ENCODE measurements at regions not wholly inside any gene's neighbourhood (a gene's known extent, or its start where the extent isn't known, plus 50 kb on each side); places are given as distances from the start of the nearest gene placed in this dataset.

- Histone ChIP-seq H3K79me1 (replicated peaks; ENCODE audit: low read length, poor library complexity, severe bottlenecking) (no peaks in the 10 kb centered on the region), H3K27me3 (ENCODE audit: control insufficient read depth in 1 of 2, insufficient read depth in 1 of 2, low read length in 2 of 2) (peaks cover 0 to 8% of the 10 kb centered on the region in 2 experiments), H2BK5ac (ENCODE audit: low read depth, low read length, poor library complexity, severe bottlenecking) (no peak overlapping the region), H3K27ac (ENCODE audit: low read length, poor library complexity, severe bottlenecking) (no peak overlapping the region), H2BK120ac (ENCODE audit: low read depth, low read length) (no peak overlapping the region), H2BK15ac (ENCODE audit: low read depth, poor library complexity, severe bottlenecking) (no peak overlapping the region), H3K9ac (ENCODE audit: low read length) (no peak overlapping the region), H2AK5ac (ENCODE audit: low read length, severe bottlenecking) (no peak overlapping the region), H3K18ac (ENCODE audit: low read depth in 1 of 2, low read length in 2 of 2) (no peak overlapping the region), H3K4me3 (ENCODE audit: insufficient read depth in 1 of 2, low read depth in 1 of 2, low read length in 2 of 2) (no peak overlapping the region), H3K4me1 (ENCODE audit: control insufficient read depth, insufficient read depth, low read depth, low read length) (peaks cover 10% of the 10 kb centered on the region), H2BK12ac (ENCODE audit: low read length in 2 of 2) (no peak overlapping the region), H3K4me2 (ENCODE audit: low read length, poor library complexity, severe bottlenecking) (no peak overlapping the region), H4K8ac (ENCODE audit: low read length) (no peak overlapping the region), H2AFZ (ENCODE audit: low read depth, low read length) (no peak overlapping the region), H3K9me3 (ENCODE audit: control insufficient read depth, low read length) (no peaks in the 10 kb centered on the region), H3K14ac (ENCODE audit: low read length in 2 of 2) (no peak overlapping the region), H4K91ac (ENCODE audit: low read length) (no peak overlapping the region), H3K4ac (ENCODE audit: low read depth in 1 of 2, low read length in 2 of 2) (no peak overlapping the region), H3K36me3 (ENCODE audit: control insufficient read depth in 1 of 2, insufficient read depth in 2 of 2, low read depth in 1 of 2, low read length in 2 of 2) (no peaks in the 10 kb centered on the region), H3K23ac (ENCODE audit: low read length in 2 of 2) (no peak overlapping the region)
- DNase-seq, result no peak
- WGBS, result 95% methylated on average over 7 of the region's 7 CpGs
Measured at GRCh38 chr13:40176242-40176641, 490.2 kb downstream of the FOXO1 start.

DNA sequence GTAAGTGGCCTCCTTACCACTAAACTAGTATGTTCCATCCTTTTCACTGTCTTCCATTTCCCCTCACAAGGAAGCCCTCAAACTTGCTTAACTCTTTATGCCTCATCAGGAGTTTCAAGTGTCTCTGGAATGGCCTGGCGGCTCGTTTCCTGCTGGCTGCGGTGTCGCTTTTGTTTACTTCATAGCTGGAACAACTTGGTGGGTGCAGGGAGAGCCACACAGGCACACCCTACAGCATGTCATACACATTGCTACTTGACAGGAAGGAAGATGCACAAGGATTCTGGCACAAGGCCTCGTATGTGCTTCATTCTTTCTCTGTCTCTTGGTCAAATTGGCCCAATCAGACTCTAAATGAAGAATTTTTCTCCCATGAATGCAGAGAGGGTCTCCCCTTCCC is 488.3 kb downstream of the FOXO1 start:
- Histone ChIP-seq H3K36me3 (ENCODE audit: control insufficient read depth in 1 of 2, insufficient read depth in 2 of 2, low read depth in 1 of 2, low read length in 2 of 2) (no peaks in the 10 kb centered on the region), H3K9ac (ENCODE audit: low read length) (no peak overlapping the region), H3K4ac (ENCODE audit: low read depth in 1 of 2, low read length in 2 of 2) (no peak overlapping the region), H3K4me2 (ENCODE audit: low read length, poor library complexity, severe bottlenecking) (no peak overlapping the region), H2BK120ac (ENCODE audit: low read depth, low read length) (no peak overlapping the region), H3K9me3 (ENCODE audit: control insufficient read depth, low read length) (no peaks in the 10 kb centered on the region), H4K8ac (ENCODE audit: low read length) (no peak overlapping the region), H3K4me1 (ENCODE audit: control insufficient read depth, insufficient read depth, low read depth, low read length) (peaks cover 5% of the 10 kb centered on the region), H3K4me3 (ENCODE audit: insufficient read depth in 1 of 2, low read depth in 1 of 2, low read length in 2 of 2) (no peak overlapping the region), H3K18ac (ENCODE audit: low read depth in 1 of 2, low read length in 2 of 2) (peak overlapping the region in 1 of 2 experiments; percentile 67), H4K91ac (ENCODE audit: low read length) (no peak overlapping the region), H2BK12ac (ENCODE audit: low read length in 2 of 2) (peak overlapping the region in 1 of 2 experiments; percentile 37), H3K27ac (ENCODE audit: low read length, poor library complexity, severe bottlenecking) (no peak overlapping the region), H3K23ac (ENCODE audit: low read length in 2 of 2) (no peak overlapping the region), H3K27me3 (ENCODE audit: control insufficient read depth in 1 of 2, insufficient read depth in 1 of 2, low read length in 2 of 2) (no peaks in the 10 kb centered on the region), H3K14ac (ENCODE audit: low read length in 2 of 2) (no peak overlapping the region), H2AFZ (ENCODE audit: low read depth, low read length) (no peak overlapping the region), H2AK5ac (ENCODE audit: low read length, severe bottlenecking) (no peak overlapping the region), H2BK5ac (ENCODE audit: low read depth, low read length, poor library complexity, severe bottlenecking) (no peak overlapping the region), H2BK15ac (ENCODE audit: low read depth, poor library complexity, severe bottlenecking) (no peak overlapping the region), H3K79me1 (replicated peaks; ENCODE audit: low read length, poor library complexity, severe bottlenecking) (no peaks in the 10 kb centered on the region)
- DNase-seq, result peak; percentile 64
- 8% methylated on average over 5 of the region's 5 CpGs for WGBS

- H3K4me3 ChIP-seq (ENCODE audit: insufficient read depth in 1 of 2, low read depth in 1 of 2, low read length in 2 of 2), result no peak overlapping the region
- no peak overlapping the region for H3K14ac ChIP-seq (ENCODE audit: low read length in 2 of 2)
- no peaks in the 10 kb centered on the region for H3K27me3 ChIP-seq (ENCODE audit: control insufficient read depth in 1 of 2, insufficient read depth in 1 of 2, low read length in 2 of 2)
- H3K9ac ChIP-seq (ENCODE audit: low read length), result no peak overlapping the region
- no peaks in the 10 kb centered on the region for H3K9me3 ChIP-seq (ENCODE audit: control insufficient read depth, low read length)
- no peak for DNase-seq
- H3K79me1 ChIP-seq (replicated peaks; ENCODE audit: low read length, poor library complexity, severe bottlenecking), result no peaks in the 10 kb centered on the region
- no peak overlapping the region for H4K8ac ChIP-seq (ENCODE audit: low read length)
- no peak overlapping the region for H2BK15ac ChIP-seq (ENCODE audit: low read depth, poor library complexity, severe bottlenecking)
- no peak overlapping the region for H2BK5ac ChIP-seq (ENCODE audit: low read depth, low read length, poor library complexity, severe bottlenecking)
- H2AFZ ChIP-seq (ENCODE audit: low read depth, low read length), result no peak overlapping the region
- H2AK5ac ChIP-seq (ENCODE audit: low read length, severe bottlenecking), result peak overlapping the region; percentile 44
- no peak overlapping the region for H3K23ac ChIP-seq (ENCODE audit: low read length in 2 of 2)
- H4K91ac ChIP-seq (ENCODE audit: low read length), result no peak overlapping the region
- peaks cover 5% of the 10 kb centered on the region for H3K4me1 ChIP-seq (ENCODE audit: control insufficient read depth, insufficient read depth, low read depth, low read length)
- H3K36me3 ChIP-seq (ENCODE audit: control insufficient read depth in 1 of 2, insufficient read depth in 2 of 2, low read depth in 1 of 2, low read length in 2 of 2), result no peaks in the 10 kb centered on the region
- no peak overlapping the region for H3K18ac ChIP-seq (ENCODE audit: low read depth in 1 of 2, low read length in 2 of 2)
- H2BK12ac ChIP-seq (ENCODE audit: low read length in 2 of 2), result no peak overlapping the region
- H2BK120ac ChIP-seq (ENCODE audit: low read depth, low read length), result no peak overlapping the region
- 100% methylated on average over 2 of the region's 3 CpGs for WGBS
- no peak overlapping the region for H3K4ac ChIP-seq (ENCODE audit: low read depth in 1 of 2, low read length in 2 of 2)
- no peak overlapping the region for H3K4me2 ChIP-seq (ENCODE audit: low read length, poor library complexity, severe bottlenecking)
- H3K27ac ChIP-seq (ENCODE audit: low read length, poor library complexity, severe bottlenecking), result peak overlapping the region; percentile 8
Measured at GRCh38 chr13:40179445-40180281, 486.8 kb downstream of the FOXO1 start.

GRCh38 chr13:40180776-40181175 is 485.7 kb downstream of the FOXO1 start:
- Histone ChIP-seq H2BK5ac (ENCODE audit: low read depth, low read length, poor library complexity, severe bottlenecking) (no peak overlapping the region), H3K9ac (ENCODE audit: low read length) (no peak overlapping the region), H2BK12ac (ENCODE audit: low read length in 2 of 2) (no peak overlapping the region), H2BK120ac (ENCODE audit: low read depth, low read length) (peak overlapping the region; percentile 46), H4K8ac (ENCODE audit: low read length) (no peak overlapping the region), H3K27ac (ENCODE audit: low read length, poor library complexity, severe bottlenecking) (no peak overlapping the region), H2BK15ac (ENCODE audit: low read depth, poor library complexity, severe bottlenecking) (no peak overlapping the region), H3K14ac (ENCODE audit: low read length in 2 of 2) (no peak overlapping the region), H3K18ac (ENCODE audit: low read depth in 1 of 2, low read length in 2 of 2) (no peak overlapping the region), H3K9me3 (ENCODE audit: control insufficient read depth, low read length) (no peaks in the 10 kb centered on the region), H3K4ac (ENCODE audit: low read depth in 1 of 2, low read length in 2 of 2) (no peak overlapping the region), H3K27me3 (ENCODE audit: control insufficient read depth in 1 of 2, insufficient read depth in 1 of 2, low read length in 2 of 2) (no peaks in the 10 kb centered on the region), H3K79me1 (replicated peaks; ENCODE audit: low read length, poor library complexity, severe bottlenecking) (no peaks in the 10 kb centered on the region), H3K23ac (ENCODE audit: low read length in 2 of 2) (no peak overlapping the region), H2AK5ac (ENCODE audit: low read length, severe bottlenecking) (no peak overlapping the region), H3K36me3 (ENCODE audit: control insufficient read depth in 1 of 2, insufficient read depth in 2 of 2, low read depth in 1 of 2, low read length in 2 of 2) (no peaks in the 10 kb centered on the region), H3K4me3 (ENCODE audit: insufficient read depth in 1 of 2, low read depth in 1 of 2, low read length in 2 of 2) (no peak overlapping the region), H3K4me1 (ENCODE audit: control insufficient read depth, insufficient read depth, low read depth, low read length) (peaks cover 5% of the 10 kb centered on the region), H4K91ac (ENCODE audit: low read length) (no peak overlapping the region), H2AFZ (ENCODE audit: low read depth, low read length) (no peak overlapping the region), H3K4me2 (ENCODE audit: low read length, poor library complexity, severe bottlenecking) (no peak overlapping the region)
- DNase-seq, result no peak
- 100% methylated on average over 1 of the region's 1 CpG for WGBS
